HEK293T (cell line): ENCODE measurements at regions not wholly inside any gene's neighbourhood (a gene's known extent, or its start where the extent isn't known, plus 50 kb on each side); places are given as distances from the start of the nearest gene placed in this dataset.

Source experiments
- ARNT ChIP-seq: fragments of 450-650 bp; IDR thresholded peaks from 2 replicates; pipeline ENCODE4 v1.6.1; 2017; ENCODE audit warnings: mild to moderate bottlenecking
- BHLHE40 ChIP-seq: fragments of 450-650 bp; IDR thresholded peaks from 2 replicates; pipeline ENCODE4 v1.6.1; 2016; ENCODE audit warnings: mild to moderate bottlenecking, moderate library complexity, borderline replicate concordance
- ELF4 ChIP-seq: fragments of 450-650 bp; IDR thresholded peaks from 2 replicates; pipeline ENCODE4 v1.6.1; 2017; ENCODE audit warnings: antibody characterized with exemption
- FOXA1 ChIP-seq: fragments of 450-650 bp; IDR thresholded peaks from 2 replicates; pipeline ENCODE4 v1.6.1; 2016; ENCODE audit warnings: mild to moderate bottlenecking
- FOXK2 ChIP-seq: fragments of 450-650 bp; IDR thresholded peaks from 2 replicates; pipeline ENCODE4 v1.6.1; 2016; ENCODE audit warnings: mild to moderate bottlenecking
- FOXM1 ChIP-seq: fragments of 450-650 bp; IDR thresholded peaks from 2 replicates; pipeline ENCODE4 v1.6.1; 2017; ENCODE audit warnings: mild to moderate bottlenecking, borderline replicate concordance
- HDGF ChIP-seq: fragments of 450-650 bp; IDR thresholded peaks from 2 replicates; pipeline ENCODE4 v1.6.1; 2017; ENCODE audit warnings: antibody characterized with exemption, borderline replicate concordance
- LEF1 ChIP-seq: fragments of 450-650 bp; IDR thresholded peaks from 2 replicates; pipeline ENCODE4 v1.6.1; 2017; ENCODE audit warnings: mild to moderate bottlenecking, borderline replicate concordance
- SP1 ChIP-seq: fragments of 450-650 bp; IDR thresholded peaks from 2 replicates; pipeline ENCODE4 v1.6.1; 2017
- SUZ12 ChIP-seq: fragments of 450-650 bp; IDR thresholded peaks from 2 replicates; pipeline ENCODE4 v1.6.1; 2016; ENCODE audit warnings: mild to moderate bottlenecking
- TARDBP ChIP-seq: fragments of 450-650 bp; IDR thresholded peaks from 2 replicates; pipeline ENCODE4 v1.6.1; 2016

DNA sequence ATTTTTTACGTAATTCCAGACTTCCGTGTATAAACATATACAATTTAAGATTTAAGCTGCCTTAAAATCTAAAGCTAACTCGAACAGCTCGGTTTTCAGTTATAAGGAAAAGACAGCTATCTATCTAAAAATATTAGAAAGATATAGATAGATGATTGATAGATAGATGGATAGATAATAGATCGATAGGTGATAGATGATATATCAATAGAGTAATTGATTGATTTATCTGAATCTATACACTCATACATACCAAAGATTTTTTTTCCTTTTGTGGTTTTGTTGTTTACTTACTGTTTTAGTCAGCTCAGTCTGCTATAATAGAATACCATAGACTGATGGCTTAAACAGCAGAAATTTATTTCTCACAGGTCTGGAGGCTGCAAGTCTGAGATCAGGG lies 278.5 kb upstream of the PLD5 start:
- no peak for TF ChIP-seq LEF1
- no peak for TF ChIP-seq FOXM1
- TF ChIP-seq SP1, result no peak
- TF ChIP-seq HDGF, result no peak
- no peak for TF ChIP-seq FOXA1
- no peak for TF ChIP-seq ELF4
- no peak for TF ChIP-seq TARDBP
- TF ChIP-seq SUZ12, result no peak
- TF ChIP-seq ARNT, result no peak
- TF ChIP-seq FOXK2, result no peak
- no peak for TF ChIP-seq BHLHE40
